RCC 7860 (cell line): ENCODE measurements at regions not wholly inside any gene's neighbourhood (a gene's known extent, or its start where the extent isn't known, plus 50 kb on each side); places are given as distances from the start of the nearest gene placed in this dataset.
"Not testable (repeated sequence)": the region's sequence is repeated elsewhere in the genome, so short reads cannot be mapped to it uniquely, and the experiment has no call there.

ENCODE experiments used
- DNase-seq: peaks from one replicate; pipeline ENCODE4 v3.0.0-alpha.2; 2015; ENCODE audit warnings: low spot score
- FAIRE-seq: peaks from 2 replicates; lab custom pipeline; 2012; peaks lifted over from hg19 to GRCh38; lab: Jason Lieb, UNC

GRCh38 chr2:67889056-67889455, 173.7 kb downstream of the C1D start:
- FAIRE-seq, result no peak

GRCh38 chr2:67891642-67892041, 171.2 kb downstream of the C1D start:
- FAIRE-seq (no peak), DNase-seq (no peak)

More at GRCh38 chr2:67889056-67889455, 173.7 kb downstream of the C1D start:
- no peak for DNase-seq

- FAIRE-seq, result no peak
- DNase-seq, result no peak
Measured at GRCh38 chr2:67892339-67892846, 170.4 kb downstream of the C1D start.

- DNase-seq (no peak), FAIRE-seq (no peak)
Measured at GRCh38 chr2:67895227-67895941, 167.4 kb downstream of the C1D start.

GRCh38 chr2:67896076-67896475, 166.7 kb downstream of the C1D start:
- FAIRE-seq, result no peak

GRCh38 chr2:67896476-67896875, 166.3 kb downstream of the C1D start:
- FAIRE-seq, result no peak
- no peak for DNase-seq

More at GRCh38 chr2:67896076-67896475, 166.7 kb downstream of the C1D start:
- no peak for DNase-seq

GRCh38 chr2:67898595-67898994, 164.2 kb downstream of the C1D start:
- FAIRE-seq, result no peak
- DNase-seq, result no peak

- DNase-seq, result no peak
- FAIRE-seq, result no peak
Measured at GRCh38 chr2:67899187-67899586, 163.6 kb downstream of the C1D start.

- DNase-seq (no peak), FAIRE-seq (no peak)
Measured at GRCh38 chr2:67900826-67901225, 162.0 kb downstream of the C1D start.

- FAIRE-seq (no peak), DNase-seq (no peak)
Measured at GRCh38 chr2:67904566-67904965, 158.2 kb downstream of the C1D start.

- DNase-seq (no peak), FAIRE-seq (no peak)
Measured at GRCh38 chr2:67904966-67905365, 157.8 kb downstream of the C1D start.

GRCh38 chr2:67906547-67906946, 156.3 kb downstream of the C1D start:
- not testable (repeated sequence) for FAIRE-seq, DNase-seq

- DNase-seq (peak; percentile 86), FAIRE-seq (peak; percentile 80)
Measured at GRCh38 chr2:67917332-67918054, 145.3 kb downstream of the C1D start.

- FAIRE-seq, result no peak
- no peak for DNase-seq
Measured at GRCh38 chr2:67918471-67918870, 144.3 kb downstream of the C1D start.

GRCh38 chr2:67919490-67919889, 143.3 kb downstream of the C1D start:
- no peak for FAIRE-seq

GRCh38 chr2:67922080-67922785, 140.6 kb downstream of the C1D start:
- DNase-seq (no peak), FAIRE-seq (no peak)

More at GRCh38 chr2:67919490-67919889, 143.3 kb downstream of the C1D start:
- no peak for DNase-seq

- DNase-seq, result no peak
- FAIRE-seq, result no peak
Measured at GRCh38 chr2:67923696-67924095, 139.1 kb downstream of the C1D start.

GRCh38 chr2:67927501-67927900, 135.3 kb downstream of the C1D start:
- DNase-seq, result no peak
- FAIRE-seq, result no peak

GRCh38 chr2:67930156-67930555, 132.6 kb downstream of the C1D start:
- FAIRE-seq (no peak), DNase-seq (no peak)

GRCh38 chr2:67936969-67937368, 125.8 kb downstream of the C1D start:
- no peak for DNase-seq
- FAIRE-seq, result no peak

- no peak for FAIRE-seq
- DNase-seq, result no peak
Measured at GRCh38 chr2:67938053-67938452, 124.8 kb downstream of the C1D start.
